Frontal cortex (tissue), 3 donors: ENCODE measurements at regions not wholly inside any gene's neighbourhood (a gene's known extent, or its start where the extent isn't known, plus 50 kb on each side); places are given as distances from the start of the nearest gene placed in this dataset.
"Not testable (repeated sequence)": the region's sequence is repeated elsewhere in the genome, so short reads cannot be mapped to it uniquely, and the experiment has no call there.

Experiments
- DNase-seq, 2 donors: peaks; one replicate each; pipeline ENCODE4 v3.0.0; 2012; ENCODE audit warnings: low spot score in 2 of 2
- FAIRE-seq: peaks from 2 replicates; lab custom pipeline; 2012; peaks lifted over from hg19 to GRCh38; lab: Jason Lieb, UNC
- donor health status: control.
- donor health status: control.
- donor health status: control.

- not testable (repeated sequence) for FAIRE-seq, DNase-seq
Measured at GRCh38 chr16:21487956-21488355, 111.4 kb upstream of the METTL9 start.

- not testable (repeated sequence) for FAIRE-seq, DNase-seq
Measured at GRCh38 chr16:21499046-21499445, 100.3 kb upstream of the METTL9 start.

GRCh38 chr16:21501223-21501868 lies 98.0 kb upstream of the METTL9 start:
- not testable (repeated sequence) for FAIRE-seq, DNase-seq

GRCh38 chr16:21501869-21502667 lies 97.3 kb upstream of the METTL9 start:
- FAIRE-seq (no peak), DNase-seq (peak; percentile 89 to 94)

- DNase-seq, FAIRE-seq: not testable (repeated sequence)
Measured at GRCh38 chr16:21503574-21503920, 95.8 kb upstream of the METTL9 start.

GRCh38 chr16:21503941-21504832 lies 95.2 kb upstream of the METTL9 start:
- not testable (repeated sequence) for FAIRE-seq, DNase-seq

- not testable (repeated sequence) for FAIRE-seq, DNase-seq
Measured at GRCh38 chr16:21505751-21506520, 93.4 kb upstream of the METTL9 start.

- not testable (repeated sequence) for DNase-seq, FAIRE-seq
Measured at GRCh38 chr16:21506857-21507456, 92.4 kb upstream of the METTL9 start.

GRCh38 chr16:21507631-21508305 lies 91.6 kb upstream of the METTL9 start:
- not testable (repeated sequence) for FAIRE-seq, DNase-seq

GRCh38 chr16:21508661-21509436 lies 90.5 kb upstream of the METTL9 start:
- not testable (repeated sequence) for FAIRE-seq, DNase-seq

GRCh38 chr16:21509437-21510086 lies 89.8 kb upstream of the METTL9 start:
- not testable (repeated sequence) for FAIRE-seq

GRCh38 chr16:21510869-21511255 lies 88.5 kb upstream of the METTL9 start:
- DNase-seq, FAIRE-seq: not testable (repeated sequence)

More at GRCh38 chr16:21509437-21510086, 89.8 kb upstream of the METTL9 start:
- DNase-seq: not testable (repeated sequence)

GRCh38 chr16:21511315-21512210 lies 87.8 kb upstream of the METTL9 start:
- DNase-seq, FAIRE-seq: not testable (repeated sequence)

GRCh38 chr16:21512280-21513192 lies 86.8 kb upstream of the METTL9 start:
- DNase-seq, FAIRE-seq: not testable (repeated sequence)

GRCh38 chr16:21513337-21513741 lies 86.0 kb upstream of the METTL9 start:
- DNase-seq: not testable (repeated sequence)

More at GRCh38 chr16:21513337-21513741, 86.0 kb upstream of the METTL9 start:
- not testable (repeated sequence) for FAIRE-seq
